Cardiac fibroblast (primary cell): ENCODE measurements at regions not wholly inside any gene's neighbourhood (a gene's known extent, or its start where the extent isn't known, plus 50 kb on each side); places are given as distances from the start of the nearest gene placed in this dataset.

Experiments
- DNase-seq, 2 donors: peaks; one replicate each; pipeline versions ENCODE4 v3.0.0 to v3.0.0-alpha.2; 2010; ENCODE audit warnings: low read depth in 2 of 2
- H3K4me3 ChIP-seq, 2 donors: replicated peaks in 1 of 2; 1 replicate in 1 of 2; 2 replicates in 1 of 2; pipeline ENCODE4 v1.5.1; 2011; ENCODE audit warnings: low read depth in 2 of 2, low read length in 2 of 2, mild to moderate bottlenecking in 2 of 2, moderate library complexity in 1 of 2
- CTCF ChIP-seq: IDR thresholded peaks from one replicate; pipeline ENCODE4 v1.5.1; 2011; ENCODE audit warnings: low read depth, mild to moderate bottlenecking, low read length, inconsistent platforms

GRCh38 chr4:158327525-158327924, 117.2 kb downstream of the TMEM144 start:
- DNase-seq = no peak
- no peak for TF ChIP-seq CTCF
- H3K4me3 ChIP-seq = no peak overlapping the region

- no peak overlapping the region for H3K4me3 ChIP-seq
- no peak for DNase-seq
- TF ChIP-seq CTCF = no peak
Observed at GRCh38 chr4:158331863-158332262, 121.6 kb downstream of the TMEM144 start.

- no peak overlapping the region for H3K4me3 ChIP-seq
- TF ChIP-seq CTCF = no peak
- DNase-seq = no peak
Observed at GRCh38 chr4:158333820-158334219, 123.5 kb downstream of the TMEM144 start.

- no peak for DNase-seq
- TF ChIP-seq CTCF = no peak
- no peak overlapping the region for H3K4me3 ChIP-seq
Observed at GRCh38 chr4:158341896-158342295, 131.6 kb downstream of the TMEM144 start.

GRCh38 chr4:158346576-158346975, 136.3 kb downstream of the TMEM144 start:
- no peak overlapping the region for H3K4me3 ChIP-seq
- TF ChIP-seq CTCF = no peak

GRCh38 chr4:158347556-158347955, 137.3 kb downstream of the TMEM144 start:
- no peak overlapping the region for H3K4me3 ChIP-seq
- DNase-seq = no peak
- no peak for TF ChIP-seq CTCF

More at GRCh38 chr4:158346576-158346975, 136.3 kb downstream of the TMEM144 start:
- DNase-seq = no peak

GRCh38 chr4:158350161-158350560, 139.9 kb downstream of the TMEM144 start:
- H3K4me3 ChIP-seq = no peak overlapping the region
- no peak for DNase-seq
- TF ChIP-seq CTCF = no peak
